ENCODE measurements at regions not wholly inside any gene's neighbourhood (a gene's known extent, or its start where the extent isn't known, plus 50 kb on each side); places are given as distances from the start of the nearest gene placed in this dataset.

DNA sequence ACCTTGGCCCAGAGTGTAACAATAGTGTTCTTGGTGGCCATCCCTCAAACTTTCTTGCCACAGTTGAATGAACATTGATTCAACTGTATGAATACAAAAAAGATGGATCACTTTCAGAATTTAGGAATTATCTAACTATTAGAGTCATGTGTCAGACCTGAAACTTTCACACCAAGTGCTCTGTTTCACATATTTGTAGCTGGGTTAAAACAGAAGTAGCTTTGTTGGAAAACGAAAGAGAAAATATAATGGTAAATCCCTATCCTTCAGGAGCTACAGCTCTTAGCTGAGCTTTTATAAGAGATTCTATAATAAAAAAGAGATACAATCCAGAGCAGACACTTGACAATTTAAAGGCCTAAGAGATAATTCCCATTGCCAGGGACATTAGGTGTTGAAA lies 719.3 kb downstream of the JRKL start:
- Histone ChIP-seq H3K36me3 (replicated peaks in 1 of 2; ENCODE audit: control insufficient read depth in 1 of 2, insufficient read depth in 2 of 2, low read length in 1 of 2) (no peaks in the 10 kb centered on the region), H2AFZ (ENCODE audit: low read depth) (no peak overlapping the region; the same call in 1 of the 2 replicates), H3K27me3 (ENCODE audit: insufficient read depth) (no peaks in the 10 kb centered on the region), H3K9ac (no peak overlapping the region), H3K9me3 (no peaks in the 10 kb centered on the region), H3K9me2 (no peaks in the 10 kb centered on the region), H3K27ac (ENCODE audit: low read depth in 2 of 2, low read length in 1 of 2) (no peak overlapping the region), H3F3A (replicated peaks; ENCODE audit: insufficient read depth) (no peaks in the 10 kb centered on the region), H3K4me3 (ENCODE audit: low read depth in 2 of 2, low read length in 1 of 2) (no peak overlapping the region), H4K20me1 (ENCODE audit: insufficient read depth) (no peaks in the 10 kb centered on the region), H3K4me2 (no peak overlapping the region), H3K4me1 (ENCODE audit: control insufficient read depth in 1 of 2, insufficient read depth in 2 of 2, low read depth in 1 of 2, low read length in 1 of 2) (no peaks in the 10 kb centered on the region), H3K79me2 (ENCODE audit: insufficient read depth) (no peaks in the 10 kb centered on the region)
- TF ChIP-seq NFIC (IDR thresholded peaks at IDR 0.05; ENCODE audit: borderline replicate concordance) (no peak), TEAD4 (IDR thresholded peaks at IDR 0.05; ENCODE audit: borderline replicate concordance, insufficient read depth) (no peak), GABPA (IDR thresholded peaks at IDR 0.05; ENCODE audit: low read depth) (no peak), MEF2A (IDR thresholded peaks at IDR 0.05; ENCODE audit: borderline replicate concordance, low read depth) (no peak), SIN3A (IDR thresholded peaks at IDR 0.05; ENCODE audit: borderline replicate concordance, low read depth, low read length) (no peak), MXI1 (IDR thresholded peaks at IDR 0.05; ENCODE audit: low read depth, low read length) (no peak), RCOR1 (IDR thresholded peaks at IDR 0.05; ENCODE audit: low read length) (no peak), ELF1 (IDR thresholded peaks at IDR 0.05) (no peak), NRF1 (IDR thresholded peaks at IDR 0.05; ENCODE audit: low read depth, low read length) (no peak), RXRA (IDR thresholded peaks at IDR 0.05; ENCODE audit: borderline replicate concordance, low read depth) (no peak), TCF12 (IDR thresholded peaks at IDR 0.05) (no peak)
- TF ChIP-seq, protein P1, sequence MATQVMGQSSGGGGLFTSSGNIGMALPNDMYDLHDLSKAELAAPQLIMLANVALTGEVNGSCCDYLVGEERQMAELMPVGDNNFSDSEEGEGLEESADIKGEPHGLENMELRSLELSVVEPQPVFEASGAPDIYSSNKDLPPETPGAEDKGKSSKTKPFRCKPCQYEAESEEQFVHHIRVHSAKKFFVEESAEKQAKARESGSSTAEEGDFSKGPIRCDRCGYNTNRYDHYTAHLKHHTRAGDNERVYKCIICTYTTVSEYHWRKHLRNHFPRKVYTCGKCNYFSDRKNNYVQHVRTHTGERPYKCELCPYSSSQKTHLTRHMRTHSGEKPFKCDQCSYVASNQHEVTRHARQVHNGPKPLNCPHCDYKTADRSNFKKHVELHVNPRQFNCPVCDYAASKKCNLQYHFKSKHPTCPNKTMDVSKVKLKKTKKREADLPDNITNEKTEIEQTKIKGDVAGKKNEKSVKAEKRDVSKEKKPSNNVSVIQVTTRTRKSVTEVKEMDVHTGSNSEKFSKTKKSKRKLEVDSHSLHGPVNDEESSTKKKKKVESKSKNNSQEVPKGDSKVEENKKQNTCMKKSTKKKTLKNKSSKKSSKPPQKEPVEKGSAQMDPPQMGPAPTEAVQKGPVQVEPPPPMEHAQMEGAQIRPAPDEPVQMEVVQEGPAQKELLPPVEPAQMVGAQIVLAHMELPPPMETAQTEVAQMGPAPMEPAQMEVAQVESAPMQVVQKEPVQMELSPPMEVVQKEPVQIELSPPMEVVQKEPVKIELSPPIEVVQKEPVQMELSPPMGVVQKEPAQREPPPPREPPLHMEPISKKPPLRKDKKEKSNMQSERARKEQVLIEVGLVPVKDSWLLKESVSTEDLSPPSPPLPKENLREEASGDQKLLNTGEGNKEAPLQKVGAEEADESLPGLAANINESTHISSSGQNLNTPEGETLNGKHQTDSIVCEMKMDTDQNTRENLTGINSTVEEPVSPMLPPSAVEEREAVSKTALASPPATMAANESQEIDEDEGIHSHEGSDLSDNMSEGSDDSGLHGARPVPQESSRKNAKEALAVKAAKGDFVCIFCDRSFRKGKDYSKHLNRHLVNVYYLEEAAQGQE (IDR thresholded peaks at IDR 0.05; ENCODE audit: low read depth, low read length): no peak
- TF ChIP-seq, protein P2, sequence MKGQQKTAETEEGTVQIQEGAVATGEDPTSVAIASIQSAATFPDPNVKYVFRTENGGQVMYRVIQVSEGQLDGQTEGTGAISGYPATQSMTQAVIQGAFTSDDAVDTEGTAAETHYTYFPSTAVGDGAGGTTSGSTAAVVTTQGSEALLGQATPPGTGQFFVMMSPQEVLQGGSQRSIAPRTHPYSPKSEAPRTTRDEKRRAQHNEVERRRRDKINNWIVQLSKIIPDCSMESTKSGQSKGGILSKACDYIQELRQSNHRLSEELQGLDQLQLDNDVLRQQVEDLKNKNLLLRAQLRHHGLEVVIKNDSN (IDR thresholded peaks at IDR 0.05; ENCODE audit: borderline replicate concordance, low read depth): no peak
- WGBS (ENCODE audit: low lambda C conversion rate): 5% methylated on average over 1 of the region's 1 CpG
- CTCF ChIA-PET: interaction anchor here (0.9 to 1.3 kb wide), 3 partner anchors 17 to 644 kb away, joined by 3 to 5 read pairs (median 3); no protein-coding TSS in a partner anchor
- no peak for DNase-seq
- POLR2A ChIA-PET: no interaction called here

GRCh38 chr11:97110376-97110775 lies 720.6 kb downstream of the JRKL start:
- H3K9me2 ChIP-seq: no peaks in the 10 kb centered on the region
- H3K79me2 ChIP-seq (ENCODE audit: insufficient read depth): no peaks in the 10 kb centered on the region
- no peaks in the 10 kb centered on the region for H3K36me3 ChIP-seq (replicated peaks in 1 of 2; ENCODE audit: control insufficient read depth in 1 of 2, insufficient read depth in 2 of 2, low read length in 1 of 2)
- no peaks in the 10 kb centered on the region for H3K9me3 ChIP-seq
- H2AFZ ChIP-seq (ENCODE audit: low read depth): no peak overlapping the region
- no peak overlapping the region for H3K27ac ChIP-seq (ENCODE audit: low read depth in 2 of 2, low read length in 1 of 2)
- H3K4me1 ChIP-seq (ENCODE audit: control insufficient read depth in 1 of 2, insufficient read depth in 2 of 2, low read depth in 1 of 2, low read length in 1 of 2): no peaks in the 10 kb centered on the region
- ChIA-PET POLR2A (no interaction called here), CTCF (no interaction called here)
- H3K4me2 ChIP-seq: no peak overlapping the region
- H3K27me3 ChIP-seq (ENCODE audit: insufficient read depth): no peaks in the 10 kb centered on the region
- H3K9ac ChIP-seq: no peak overlapping the region
- DNase-seq: no peak
- H4K20me1 ChIP-seq (ENCODE audit: insufficient read depth): no peaks in the 10 kb centered on the region
- no peak overlapping the region for H3K4me3 ChIP-seq (ENCODE audit: low read depth in 2 of 2, low read length in 1 of 2)
- WGBS (ENCODE audit: low lambda C conversion rate): 27% methylated on average over 4 of the region's 4 CpGs
- H3F3A ChIP-seq (replicated peaks; ENCODE audit: insufficient read depth): no peaks in the 10 kb centered on the region
- no peak for TF ChIP-seq GATA2 (CRISPR knock-in tag; IDR thresholded peaks at IDR 0.05)
- TF ChIP-seq MXI1 (IDR thresholded peaks at IDR 0.05; ENCODE audit: low read depth, low read length): no peak
- TF ChIP-seq TCF12 (IDR thresholded peaks at IDR 0.05): no peak
- no peak for TF ChIP-seq GABPA (IDR thresholded peaks at IDR 0.05; ENCODE audit: low read depth)
- no peak for TF ChIP-seq FOXJ3 (CRISPR knock-in tag; IDR thresholded peaks at IDR 0.05)
- no peak for TF ChIP-seq RXRA (IDR thresholded peaks at IDR 0.05; ENCODE audit: borderline replicate concordance, low read depth)
- TF ChIP-seq JUND (IDR thresholded peaks at IDR 0.05): no peak
- TF ChIP-seq RAD21 (IDR thresholded peaks at IDR 0.05; ENCODE audit: low read length): no peak
- no peak for TF ChIP-seq FOSL2 (IDR thresholded peaks at IDR 0.05; ENCODE audit: borderline replicate concordance, low read depth)
- TF ChIP-seq, protein P2 (IDR thresholded peaks at IDR 0.05; ENCODE audit: borderline replicate concordance, low read depth): no peak
- no peak for TF ChIP-seq CHD2 (IDR thresholded peaks at IDR 0.05; ENCODE audit: low read length, partially characterized antibody)
- no peak for TF ChIP-seq USF2 (IDR thresholded peaks at IDR 0.05; ENCODE audit: borderline replicate concordance, low read depth, low read length)

All from SK-N-SH (cell line).